ENCODE measurements at regions not wholly inside any gene's neighbourhood (a gene's known extent, or its start where the extent isn't known, plus 50 kb on each side); places are given as distances from the start of the nearest gene placed in this dataset.

DNA sequence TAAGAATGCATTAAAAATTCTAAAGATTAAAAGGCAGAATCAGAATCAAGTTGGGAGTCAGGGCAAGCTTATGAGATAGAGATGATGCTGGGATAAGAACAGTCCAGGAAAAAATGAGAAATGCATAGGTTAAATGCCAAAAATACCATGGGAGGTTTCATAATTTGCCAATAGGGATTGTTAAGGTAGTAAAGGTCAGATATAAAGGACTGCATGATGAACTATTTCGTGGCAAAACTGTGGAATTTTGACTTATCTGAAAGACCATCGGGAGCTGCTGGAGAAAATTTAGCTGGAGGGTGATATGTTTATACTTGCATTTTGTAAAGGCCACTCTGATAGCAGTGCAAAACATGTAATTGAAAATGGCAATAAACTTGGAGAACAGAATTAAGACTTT is 1872.8 kb upstream of the ACO1 start:
- Mint-ChIP-seq H3K27ac (no peak overlapping the region), H3K36me3 (ENCODE audit: low read depth) (no peaks in the 10 kb centered on the region), H3K4me3 (no peak overlapping the region), H3K9me3 (peaks cover 6% of the 10 kb centered on the region), H3K4me1 (no peaks in the 10 kb centered on the region), H3K27me3 (ENCODE audit: low read depth) (no peaks in the 10 kb centered on the region)
- TF ChIP-seq CTCF (IDR thresholded peaks at IDR 0.05; ENCODE audit: unreplicated experiment in 3 of 3), result no peak

- Mint-ChIP-seq H3K4me1 (peaks cover 14% of the 10 kb centered on the region), H3K9me3 (no peaks in the 10 kb centered on the region), H3K27me3 (ENCODE audit: low read depth) (no peaks in the 10 kb centered on the region), H3K4me3 (no peak overlapping the region), H3K27ac (no peak overlapping the region), H3K36me3 (ENCODE audit: low read depth) (no peaks in the 10 kb centered on the region)
- no peak for TF ChIP-seq CTCF (IDR thresholded peaks at IDR 0.05; ENCODE audit: unreplicated experiment in 3 of 3)
Measured at GRCh38 chr9:30519166-30519565, 1865.3 kb upstream of the ACO1 start.

- no peak for TF ChIP-seq CTCF (IDR thresholded peaks at IDR 0.05; ENCODE audit: unreplicated experiment in 3 of 3)
- no peaks in the 10 kb centered on the region for H3K9me3 Mint-ChIP-seq
- H3K36me3 Mint-ChIP-seq (ENCODE audit: low read depth), result no peaks in the 10 kb centered on the region
- peaks cover 14% of the 10 kb centered on the region for H3K4me1 Mint-ChIP-seq
- no peak overlapping the region for H3K27ac Mint-ChIP-seq
- H3K27me3 Mint-ChIP-seq (ENCODE audit: low read depth), result no peaks in the 10 kb centered on the region
- H3K4me3 Mint-ChIP-seq, result no peak overlapping the region
Measured at GRCh38 chr9:30519756-30520155, 1864.7 kb upstream of the ACO1 start.

DNA sequence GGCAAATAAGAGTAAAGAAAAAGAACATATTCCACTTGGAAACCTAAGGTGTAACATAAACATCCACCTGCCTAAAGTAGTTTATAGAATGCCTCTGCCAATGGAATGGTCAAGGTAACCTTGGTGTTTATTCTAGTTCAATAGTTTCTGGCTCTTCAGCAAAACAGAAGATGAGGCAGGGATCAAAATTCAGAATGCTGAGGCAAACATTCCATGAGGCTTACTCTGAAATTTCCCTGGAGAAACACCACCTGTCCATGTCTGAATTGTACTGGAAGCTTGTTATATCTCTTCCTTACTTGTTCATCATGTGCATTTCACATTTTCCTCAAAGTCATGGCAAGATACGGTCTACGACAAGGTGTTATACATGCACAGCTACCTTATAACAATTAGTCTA is 1862.4 kb upstream of the ACO1 start:
- H3K27ac Mint-ChIP-seq, result peak overlapping the region in 1 of 3 experiments; percentile 42
- H3K36me3 Mint-ChIP-seq (ENCODE audit: low read depth), result no peaks in the 10 kb centered on the region
- H3K4me1 Mint-ChIP-seq, result peaks cover 14% of the 10 kb centered on the region
- H3K9me3 Mint-ChIP-seq, result no peaks in the 10 kb centered on the region
- no peaks in the 10 kb centered on the region for H3K27me3 Mint-ChIP-seq (ENCODE audit: low read depth)
- TF ChIP-seq CTCF (IDR thresholded peaks at IDR 0.05; ENCODE audit: unreplicated experiment in 3 of 3), result no peak
- peak overlapping the region in 1 of 3 experiments; percentile 12 for H3K4me3 Mint-ChIP-seq

- Mint-ChIP-seq H3K27ac (peak overlapping the region; percentile 38 to 45 (median 42)), H3K4me3 (peak overlapping the region in 1 of 3 experiments; percentile 20), H3K27me3 (ENCODE audit: low read depth) (no peaks in the 10 kb centered on the region), H3K9me3 (no peaks in the 10 kb centered on the region), H3K36me3 (ENCODE audit: low read depth) (no peaks in the 10 kb centered on the region), H3K4me1 (peaks cover 14% of the 10 kb centered on the region)
- TF ChIP-seq CTCF (IDR thresholded peaks at IDR 0.05; ENCODE audit: unreplicated experiment in 3 of 3), result no peak
Measured at GRCh38 chr9:30522486-30522885, 1862.0 kb upstream of the ACO1 start.

DNA sequence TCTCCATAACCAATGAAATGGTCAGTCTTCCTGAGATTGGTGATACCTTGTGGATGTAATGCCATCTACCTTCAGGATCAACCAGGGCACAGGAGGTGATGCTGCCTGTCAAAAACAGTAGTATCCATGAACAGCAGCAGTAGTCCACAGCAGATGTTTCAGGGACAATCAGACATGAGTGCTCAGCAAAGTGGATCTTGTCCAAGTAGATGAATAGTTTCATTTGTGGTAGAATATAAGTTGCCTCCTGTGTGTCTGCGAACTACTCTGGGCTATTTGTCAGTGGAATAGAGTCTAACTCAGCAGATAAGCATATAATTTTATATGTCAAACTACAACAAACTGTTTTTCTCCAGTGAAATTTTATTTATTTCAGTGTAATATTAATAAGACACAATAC is 1860.1 kb upstream of the ACO1 start:
- Mint-ChIP-seq H3K4me1 (peaks cover 14% of the 10 kb centered on the region), H3K4me3 (no peak overlapping the region), H3K27ac (no peak overlapping the region), H3K27me3 (ENCODE audit: low read depth) (no peaks in the 10 kb centered on the region), H3K36me3 (ENCODE audit: low read depth) (no peaks in the 10 kb centered on the region), H3K9me3 (no peaks in the 10 kb centered on the region)
- no peak for TF ChIP-seq CTCF (IDR thresholded peaks at IDR 0.05; ENCODE audit: unreplicated experiment in 3 of 3)
